Liver (tissue), 7 donors: ENCODE measurements at regions not wholly inside any gene's neighbourhood (a gene's known extent, or its start where the extent isn't known, plus 50 kb on each side); places are given as distances from the start of the nearest gene placed in this dataset.

Experiments used
- DNase-seq: peaks from one replicate; pipeline ENCODE4 v3.0.0-alpha.2; 2017; ENCODE audit warnings: low spot score
- H3K27ac ChIP-seq, 2 donors: one replicate each; pipeline ENCODE4 v1.7.0; 2013; ENCODE audit warnings: inconsistent platforms in 2 of 2, low read length in 2 of 2, control low read depth in 1 of 2, low read depth in 1 of 2, mild to moderate bottlenecking in 1 of 2
- H3K27me3 ChIP-seq, 4 donors: one replicate each; pipeline versions ENCODE4 v1.6.1 to v1.7.0; 2013; ENCODE audit warnings: low read length in 3 of 4, inconsistent platforms in 1 of 4, mild to moderate bottlenecking in 1 of 4, moderate library complexity in 1 of 4; ENCODE audit not compliant: control insufficient read depth in 4 of 4, insufficient read depth in 4 of 4
- H3K36me3 ChIP-seq, 4 donors: one replicate each; pipeline versions ENCODE4 v1.6.1 to v1.7.0; 2013; ENCODE audit warnings: low read length in 3 of 4, mild to moderate bottlenecking in 3 of 4, low read depth in 1 of 4, moderate library complexity in 1 of 4; ENCODE audit not compliant: control insufficient read depth in 4 of 4, insufficient read depth in 3 of 4
- H3K4me1 ChIP-seq, 4 donors: one replicate each; pipeline versions ENCODE4 v1.6.1 to v1.7.0; 2013; ENCODE audit warnings: low read length in 3 of 4, mild to moderate bottlenecking in 3 of 4, moderate library complexity in 1 of 4; ENCODE audit not compliant: control insufficient read depth in 4 of 4, insufficient read depth in 4 of 4
- H3K4me3 ChIP-seq, 3 donors: one replicate each; pipeline versions ENCODE4 v1.6.1 to v1.7.0; 2013; ENCODE audit warnings: low read length in 3 of 3, control low read depth in 1 of 3, low read depth in 1 of 3, mild to moderate bottlenecking in 1 of 3
- H3K9ac ChIP-seq, 2 donors: one replicate each; pipeline ENCODE4 v1.7.0; 2013; ENCODE audit warnings: low read length in 2 of 2, mild to moderate bottlenecking in 2 of 2, moderate library complexity in 2 of 2, control low read depth in 1 of 2, low read depth in 1 of 2
- H3K9me3 ChIP-seq, 4 donors: one replicate each; pipeline versions ENCODE4 v1.6.1 to v1.7.0; 2013; ENCODE audit warnings: low read length in 3 of 4; ENCODE audit not compliant: control insufficient read depth in 4 of 4
- EGR1 ChIP-seq, 2 donors: IDR thresholded peaks; 2 replicates each; pipeline ENCODE4 v1.6.1; 2016 to 2018; ENCODE audit warnings: antibody characterized with exemption in 2 of 2, low read depth in 2 of 2
- FOXA1 ChIP-seq: IDR thresholded peaks from 2 replicates; pipeline ENCODE4 v1.6.1; 2016; ENCODE audit warnings: antibody characterized with exemption
- FOXA2 ChIP-seq: IDR thresholded peaks from 2 replicates; pipeline ENCODE4 v1.6.1; 2016; ENCODE audit warnings: antibody characterized with exemption
- GABPA ChIP-seq, 2 donors: IDR thresholded peaks in 1 of 2; conservative IDR thresholded peaks in 1 of 2; 2 replicates each; pipeline ENCODE4 v1.6.1; 2016; ENCODE audit warnings: antibody characterized with exemption in 2 of 2, mild to moderate bottlenecking in 1 of 2, moderate library complexity in 1 of 2
- HNF4A ChIP-seq, 2 donors: conservative IDR thresholded peaks; 2 replicates each; pipeline ENCODE4 v1.6.1; 2016; ENCODE audit warnings: antibody characterized with exemption in 2 of 2, mild to moderate bottlenecking in 2 of 2
- HNF4G ChIP-seq: IDR thresholded peaks from 2 replicates; pipeline ENCODE4 v1.6.1; 2016; ENCODE audit warnings: antibody characterized with exemption
- JUND ChIP-seq, 2 donors: IDR thresholded peaks; 2 replicates each; pipeline ENCODE4 v1.6.1; 2016; ENCODE audit warnings: antibody characterized with exemption in 2 of 2
- NR2F2 ChIP-seq: IDR thresholded peaks from 2 replicates; pipeline ENCODE4 v1.6.1; 2016; ENCODE audit warnings: antibody characterized with exemption
- RXRA ChIP-seq, 2 donors: IDR thresholded peaks; 2 replicates each; pipeline ENCODE4 v1.6.1; 2017 to 2018; ENCODE audit warnings: antibody characterized with exemption in 2 of 2, mild to moderate bottlenecking in 1 of 2
- SP1 ChIP-seq: IDR thresholded peaks from 2 replicates; pipeline ENCODE4 v1.6.1; 2018; ENCODE audit warnings: antibody characterized with exemption, mild to moderate bottlenecking
- TAF1 ChIP-seq: conservative IDR thresholded peaks from 2 replicates; pipeline ENCODE4 v1.6.1; 2016; ENCODE audit warnings: antibody characterized with exemption, mild to moderate bottlenecking
- YY1 ChIP-seq: IDR thresholded peaks from 2 replicates; pipeline ENCODE4 v1.6.1; 2016; ENCODE audit warnings: antibody characterized with exemption, mild to moderate bottlenecking
- WGBS: extraction: QIAGEN DNeasy Blood & Tissue Kit; methylation state at CpG from one replicate; pipeline ENCODE4 v1.1.7; 2013; 5-methylcytosine and 5-hydroxymethylcytosine counted together
- TF ChIP-seq, protein P1 (sequence below): IDR thresholded peaks from 2 replicates; pipeline ENCODE4 v1.6.1; 2016; ENCODE audit warnings: antibody characterized with exemption
- TF ChIP-seq, protein P2 (sequence below): IDR thresholded peaks from 2 replicates; pipeline ENCODE4 v1.6.1; 2016; ENCODE audit warnings: antibody characterized with exemption
- TF ChIP-seq, protein P3 (sequence below): IDR thresholded peaks from 2 replicates; pipeline ENCODE4 v1.6.1; 2016; ENCODE audit warnings: antibody characterized with exemption
- TF ChIP-seq, protein P4 (sequence below): IDR thresholded peaks from 2 replicates; pipeline ENCODE4 v1.6.1; 2016; ENCODE audit warnings: antibody characterized with exemption, mild to moderate bottlenecking
- donor health status: healthy.
- donor health status: healthy.
- donor health status: healthy.
- donor health status: healthy.

DNA sequence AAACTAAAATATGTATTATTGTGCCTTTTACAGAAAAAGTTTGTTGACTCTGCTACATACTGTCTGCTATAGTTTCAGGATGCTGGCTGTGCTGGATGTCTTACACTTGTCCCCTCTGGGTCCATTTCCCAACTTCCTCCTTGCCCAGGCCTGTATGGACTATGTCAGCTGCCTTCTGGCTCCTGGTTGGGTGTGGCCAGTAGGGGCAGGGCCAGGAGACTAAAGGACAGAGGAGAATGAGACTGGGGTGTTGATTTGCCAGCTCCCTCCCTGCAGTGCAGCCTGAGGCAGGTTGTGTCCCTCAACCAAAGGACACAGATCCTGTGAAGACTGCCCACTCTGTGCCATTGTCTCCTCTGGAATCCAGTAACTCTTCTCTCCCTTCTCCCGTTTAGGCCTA is 90.6 kb upstream of the UBE2E2 start:
- Histone ChIP-seq H3K4me3 (no peak overlapping the region), H3K9ac (no peak overlapping the region), H3K27me3 (no peaks in the 10 kb centered on the region), H3K9me3 (peaks cover 0 to 2% (median 0%) of the 10 kb centered on the region in 4 donors), H3K4me1 (no peaks in the 10 kb centered on the region), H3K36me3 (no peaks in the 10 kb centered on the region), H3K27ac (no peak overlapping the region)
- TF ChIP-seq, protein P1, sequence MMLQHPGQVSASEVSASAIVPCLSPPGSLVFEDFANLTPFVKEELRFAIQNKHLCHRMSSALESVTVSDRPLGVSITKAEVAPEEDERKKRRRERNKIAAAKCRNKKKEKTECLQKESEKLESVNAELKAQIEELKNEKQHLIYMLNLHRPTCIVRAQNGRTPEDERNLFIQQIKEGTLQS = no peak
- TF ChIP-seq RXRA (IDR thresholded peaks at IDR 0.05) = no peak
- TF ChIP-seq SP1 = no peak
- TF ChIP-seq NR2F2 = no peak
- no peak for TF ChIP-seq JUND (IDR thresholded peaks at IDR 0.05)
- TF ChIP-seq, protein P2, sequence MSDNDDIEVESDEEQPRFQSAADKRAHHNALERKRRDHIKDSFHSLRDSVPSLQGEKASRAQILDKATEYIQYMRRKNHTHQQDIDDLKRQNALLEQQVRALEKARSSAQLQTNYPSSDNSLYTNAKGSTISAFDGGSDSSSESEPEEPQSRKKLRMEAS = no peak
- no peak for TF ChIP-seq TAF1
- no peak for TF ChIP-seq FOXA1
- TF ChIP-seq HNF4G = no peak
- TF ChIP-seq HNF4A (conservative IDR thresholded peaks at IDR 0.05) = no peak
- TF ChIP-seq, protein P3, sequence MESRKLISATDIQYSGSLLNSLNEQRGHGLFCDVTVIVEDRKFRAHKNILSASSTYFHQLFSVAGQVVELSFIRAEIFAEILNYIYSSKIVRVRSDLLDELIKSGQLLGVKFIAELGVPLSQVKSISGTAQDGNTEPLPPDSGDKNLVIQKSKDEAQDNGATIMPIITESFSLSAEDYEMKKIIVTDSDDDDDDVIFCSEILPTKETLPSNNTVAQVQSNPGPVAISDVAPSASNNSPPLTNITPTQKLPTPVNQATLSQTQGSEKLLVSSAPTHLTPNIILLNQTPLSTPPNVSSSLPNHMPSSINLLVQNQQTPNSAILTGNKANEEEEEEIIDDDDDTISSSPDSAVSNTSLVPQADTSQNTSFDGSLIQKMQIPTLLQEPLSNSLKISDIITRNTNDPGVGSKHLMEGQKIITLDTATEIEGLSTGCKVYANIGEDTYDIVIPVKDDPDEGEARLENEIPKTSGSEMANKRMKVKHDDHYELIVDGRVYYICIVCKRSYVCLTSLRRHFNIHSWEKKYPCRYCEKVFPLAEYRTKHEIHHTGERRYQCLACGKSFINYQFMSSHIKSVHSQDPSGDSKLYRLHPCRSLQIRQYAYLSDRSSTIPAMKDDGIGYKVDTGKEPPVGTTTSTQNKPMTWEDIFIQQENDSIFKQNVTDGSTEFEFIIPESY = no peak
- TF ChIP-seq, protein P4, sequence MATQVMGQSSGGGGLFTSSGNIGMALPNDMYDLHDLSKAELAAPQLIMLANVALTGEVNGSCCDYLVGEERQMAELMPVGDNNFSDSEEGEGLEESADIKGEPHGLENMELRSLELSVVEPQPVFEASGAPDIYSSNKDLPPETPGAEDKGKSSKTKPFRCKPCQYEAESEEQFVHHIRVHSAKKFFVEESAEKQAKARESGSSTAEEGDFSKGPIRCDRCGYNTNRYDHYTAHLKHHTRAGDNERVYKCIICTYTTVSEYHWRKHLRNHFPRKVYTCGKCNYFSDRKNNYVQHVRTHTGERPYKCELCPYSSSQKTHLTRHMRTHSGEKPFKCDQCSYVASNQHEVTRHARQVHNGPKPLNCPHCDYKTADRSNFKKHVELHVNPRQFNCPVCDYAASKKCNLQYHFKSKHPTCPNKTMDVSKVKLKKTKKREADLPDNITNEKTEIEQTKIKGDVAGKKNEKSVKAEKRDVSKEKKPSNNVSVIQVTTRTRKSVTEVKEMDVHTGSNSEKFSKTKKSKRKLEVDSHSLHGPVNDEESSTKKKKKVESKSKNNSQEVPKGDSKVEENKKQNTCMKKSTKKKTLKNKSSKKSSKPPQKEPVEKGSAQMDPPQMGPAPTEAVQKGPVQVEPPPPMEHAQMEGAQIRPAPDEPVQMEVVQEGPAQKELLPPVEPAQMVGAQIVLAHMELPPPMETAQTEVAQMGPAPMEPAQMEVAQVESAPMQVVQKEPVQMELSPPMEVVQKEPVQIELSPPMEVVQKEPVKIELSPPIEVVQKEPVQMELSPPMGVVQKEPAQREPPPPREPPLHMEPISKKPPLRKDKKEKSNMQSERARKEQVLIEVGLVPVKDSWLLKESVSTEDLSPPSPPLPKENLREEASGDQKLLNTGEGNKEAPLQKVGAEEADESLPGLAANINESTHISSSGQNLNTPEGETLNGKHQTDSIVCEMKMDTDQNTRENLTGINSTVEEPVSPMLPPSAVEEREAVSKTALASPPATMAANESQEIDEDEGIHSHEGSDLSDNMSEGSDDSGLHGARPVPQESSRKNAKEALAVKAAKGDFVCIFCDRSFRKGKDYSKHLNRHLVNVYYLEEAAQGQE = no peak
- no peak for TF ChIP-seq FOXA2
- no peak for TF ChIP-seq EGR1 (IDR thresholded peaks at IDR 0.05; ENCODE audit: low read depth in 2 of 2)
- TF ChIP-seq GABPA (IDR thresholded peaks at IDR 0.05 in 1 of 2, conservative IDR thresholded peaks at IDR 0.05 in 1 of 2) = no peak
- 62% methylated on average over 1 of the region's 1 CpG for WGBS
- DNase-seq = no peak

DNA sequence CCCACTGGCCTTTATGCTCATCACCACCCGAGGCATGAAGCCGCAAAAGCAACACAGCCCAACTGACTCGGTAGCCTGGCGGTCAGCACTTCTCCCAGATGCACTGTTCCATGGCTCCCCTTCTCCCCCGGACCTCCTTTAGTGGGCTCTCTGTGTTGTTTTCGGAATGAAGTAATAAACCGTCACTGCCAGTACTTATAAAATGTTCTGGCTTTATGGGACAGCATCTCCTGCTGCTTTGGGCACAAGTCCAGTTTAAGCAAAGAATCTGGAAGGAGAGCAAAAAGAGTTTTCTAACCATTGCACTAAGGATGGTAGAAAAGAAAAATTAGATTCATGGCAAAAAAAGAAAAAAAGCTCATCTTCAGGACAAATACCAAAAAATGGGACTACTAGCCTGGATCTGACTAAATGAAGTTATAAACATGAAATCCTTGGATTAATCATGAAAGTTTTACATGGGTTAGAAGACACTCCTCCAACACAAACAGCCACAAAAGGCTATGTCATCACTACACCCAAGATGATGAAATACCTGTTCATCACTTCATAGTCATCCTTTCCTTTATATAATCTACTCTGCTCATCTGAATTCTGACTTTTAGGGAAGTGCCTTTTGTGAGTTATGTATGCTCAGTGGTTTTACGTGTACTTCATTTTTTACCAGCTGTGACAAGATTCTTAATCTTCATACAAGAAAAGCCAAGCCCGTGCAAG is 89.5 kb upstream of the UBE2E2 start:
- no peak overlapping the region for H3K27ac ChIP-seq
- WGBS = 72% methylated on average over 9 of the region's 9 CpGs
- no peaks in the 10 kb centered on the region for H3K36me3 ChIP-seq
- no peaks in the 10 kb centered on the region for H3K9me3 ChIP-seq
- no peak overlapping the region for H3K9ac ChIP-seq
- H3K4me3 ChIP-seq = no peak overlapping the region
- DNase-seq = no peak
- H3K27me3 ChIP-seq = no peaks in the 10 kb centered on the region
- H3K4me1 ChIP-seq = no peaks in the 10 kb centered on the region
- no peak for TF ChIP-seq HNF4G
- no peak for TF ChIP-seq YY1
- TF ChIP-seq, protein P2 = no peak
- TF ChIP-seq, protein P3 = no peak
